H1 (cell line): ENCODE measurements at regions not wholly inside any gene's neighbourhood (a gene's known extent, or its start where the extent isn't known, plus 50 kb on each side); places are given as distances from the start of the nearest gene placed in this dataset.

Source experiments
- CTCF ChIA-PET: fragments of 300-600 bp; sonication (Branson Sonifier 250); formaldehyde crosslinking; loops from one replicate; lab custom pipeline; 2021; ENCODE audit not compliant: partially characterized antibody; lab: Charles Lee
- POLR2A ChIA-PET: fragments of 300-600 bp; sonication (Branson Sonifier 250); formaldehyde crosslinking; loops from one replicate; lab custom pipeline; 2021; ENCODE audit warnings: inconsistent platforms; ENCODE audit not compliant: partially characterized antibody; lab: Charles Lee
- DNase-seq, 2 experiments: peaks; one replicate each; pipeline versions ENCODE4 v3.0.0 to v3.0.0-alpha.2; 2010 to 2022; ENCODE audit warnings: low spot score in 2 of 2, low read depth in 1 of 2, mixed read lengths in 1 of 2
- FAIRE-seq: peaks from 2 replicates; lab custom pipeline; 2011; peaks lifted over from hg19 to GRCh38; lab: Jason Lieb, UNC
- H2AFZ ChIP-seq: 2 replicates; pipeline ENCODE4 v1.8.1; 2012; ENCODE audit warnings: low read length, inconsistent platforms
- H2AK5ac ChIP-seq: 2 replicates; pipeline ENCODE4 v1.6.1; 2013; ENCODE audit warnings: low read depth, low read length
- H2BK120ac ChIP-seq: replicated peaks from 2 replicates; pipeline ENCODE3; 2013; ENCODE audit warnings: low read depth, low read length, inconsistent platforms
- H2BK12ac ChIP-seq: 2 replicates; pipeline ENCODE4 v1.6.1; 2013; ENCODE audit warnings: low read depth, low read length
- H2BK15ac ChIP-seq: 2 replicates; pipeline ENCODE4 v1.6.1; 2013; ENCODE audit warnings: low read length
- H2BK20ac ChIP-seq: 2 replicates; pipeline ENCODE4 v1.6.1; 2013; ENCODE audit warnings: low read length
- H2BK5ac ChIP-seq: 2 replicates; pipeline ENCODE4 v1.6.1; 2013; ENCODE audit warnings: low read depth, low read length
- H3K14ac ChIP-seq: 2 replicates; pipeline ENCODE4 v1.6.1; 2013; ENCODE audit warnings: inconsistent platforms; ENCODE audit not compliant: insufficient read length
- H3K18ac ChIP-seq: 2 replicates; pipeline ENCODE4 v1.6.1; 2013; ENCODE audit warnings: low read length; ENCODE audit errors: extremely low read depth
- H3K23ac ChIP-seq: 2 replicates; pipeline ENCODE4 v1.6.1; 2013; ENCODE audit warnings: inconsistent platforms; ENCODE audit not compliant: insufficient read length
- H3K23me2 ChIP-seq: 2 replicates; pipeline ENCODE4 v1.6.1; 2013; ENCODE audit warnings: low read depth, low read length
- H3K27ac ChIP-seq: 2 replicates; pipeline ENCODE4 v1.6.1; 2011; ENCODE audit warnings: low read depth, low read length, inconsistent platforms
- H3K27me3 ChIP-seq, 4 experiments: replicated peaks in 1 of 4; 1 replicate in 1 of 4; 2 replicates in 3 of 4; pipeline versions ENCODE4 v1.6.1 to v1.8.1; 2011 to 2013; ENCODE audit warnings: low read length in 3 of 4, mild to moderate bottlenecking in 3 of 4, inconsistent platforms in 2 of 4, mixed read lengths in 2 of 4, moderate library complexity in 1 of 4; ENCODE audit not compliant: control insufficient read depth in 3 of 4, insufficient read depth in 3 of 4; ENCODE audit errors: extremely low read depth in 1 of 4
- H3K36me3 ChIP-seq, 4 experiments: 2 replicates each; pipeline versions ENCODE4 v1.6.1 to v1.8.1; 2011 to 2013; ENCODE audit warnings: mild to moderate bottlenecking in 4 of 4, low read length in 3 of 4, moderate library complexity in 2 of 4, control low read depth in 1 of 4, inconsistent platforms in 1 of 4; ENCODE audit not compliant: insufficient read depth in 4 of 4, control insufficient read depth in 2 of 4
- H3K4ac ChIP-seq: replicated peaks from 2 replicates; pipeline ENCODE3; 2013; ENCODE audit warnings: low read length, low read depth, mixed read lengths, inconsistent platforms; ENCODE audit not compliant: insufficient read length
- H3K4me1 ChIP-seq, 4 experiments: replicated peaks in 1 of 4; 1 replicate in 1 of 4; 2 replicates in 3 of 4; pipeline versions ENCODE4 v1.6.1 to v1.8.1; 2011 to 2013; ENCODE audit warnings: low read length in 3 of 4, inconsistent platforms in 2 of 4, mixed read lengths in 1 of 4; ENCODE audit not compliant: insufficient read depth in 4 of 4, control insufficient read depth in 3 of 4
- H3K4me2 ChIP-seq, 2 experiments: 2 replicates each; pipeline versions ENCODE4 v1.6.1 to v1.8.1; 2011 to 2013; ENCODE audit warnings: low read depth in 2 of 2, low read length in 2 of 2, control low read depth in 1 of 2, inconsistent platforms in 1 of 2, mild to moderate bottlenecking in 1 of 2; ENCODE audit not compliant: insufficient read depth in 1 of 2
- H3K4me3 ChIP-seq, 4 experiments: fragments of 200-600, 300-600 bp in 1 of 4; sonication (generic), shearing (Covaris generic), sonication (Bioruptor Twin) in 1 of 4; 2 replicates each; pipeline versions ENCODE4 v1.5.1 to v1.8.1; 2011 to 2016; ENCODE audit warnings: low read length in 4 of 4, low read depth in 3 of 4, control low read depth in 2 of 4, inconsistent platforms in 2 of 4, mild to moderate bottlenecking in 2 of 4, mixed read lengths in 1 of 4, moderate library complexity in 1 of 4; ENCODE audit not compliant: insufficient read depth in 2 of 4; ENCODE audit errors: extremely low read depth in 1 of 4
- H3K56ac ChIP-seq: replicated peaks from 2 replicates; pipeline ENCODE3; 2013; ENCODE audit warnings: low read depth, mild to moderate bottlenecking, mixed read lengths, low read length, inconsistent platforms; ENCODE audit not compliant: insufficient read length
- H3K79me1 ChIP-seq: 2 replicates; pipeline ENCODE4 v1.6.1; 2013; ENCODE audit warnings: low read depth, low read length, control low read depth
- H3K79me2 ChIP-seq, 2 experiments: 2 replicates each; pipeline versions ENCODE4 v1.6.1 to v1.8.1; 2012 to 2013; ENCODE audit warnings: low read length in 2 of 2, mild to moderate bottlenecking in 2 of 2, inconsistent platforms in 1 of 2; ENCODE audit not compliant: insufficient read depth in 2 of 2, control insufficient read depth in 1 of 2
- H3K9ac ChIP-seq, 4 experiments: replicated peaks in 1 of 4; 1 replicate in 1 of 4; 2 replicates in 3 of 4; pipeline versions ENCODE4 v1.6.1 to v1.8.1; 2011 to 2013; ENCODE audit warnings: low read depth in 3 of 4, low read length in 3 of 4, control low read depth in 2 of 4, mild to moderate bottlenecking in 2 of 4, moderate library complexity in 2 of 4, inconsistent platforms in 1 of 4; ENCODE audit errors: extremely low read depth in 1 of 4
- H3K9me3 ChIP-seq, 2 experiments: 2 replicates each; pipeline versions ENCODE4 v1.6.1 to v1.8.1; 2012 to 2013; ENCODE audit warnings: mild to moderate bottlenecking in 2 of 2, moderate library complexity in 2 of 2, control low read depth in 1 of 2, inconsistent platforms in 1 of 2, low read depth in 1 of 2, low read length in 1 of 2, mixed read lengths in 1 of 2; ENCODE audit not compliant: insufficient read depth in 2 of 2
- H4K20me1 ChIP-seq, 2 experiments: replicated peaks in 1 of 2; 2 replicates each; pipeline versions ENCODE3 to v1.8.1; 2011 to 2013; ENCODE audit warnings: inconsistent platforms in 2 of 2, low read length in 2 of 2, mild to moderate bottlenecking in 1 of 2; ENCODE audit not compliant: insufficient read depth in 2 of 2, control insufficient read depth in 1 of 2
- H4K5ac ChIP-seq: 2 replicates; pipeline ENCODE4 v1.6.1; 2013; ENCODE audit warnings: low read length, low read depth, mixed read lengths, inconsistent platforms; ENCODE audit not compliant: insufficient read length
- H4K8ac ChIP-seq: 2 replicates; pipeline ENCODE4 v1.8.0; 2013; ENCODE audit warnings: mild to moderate bottlenecking, moderate library complexity, low read length, inconsistent platforms; ENCODE audit not compliant: insufficient read depth; ENCODE audit errors: extremely low read depth
- H4K91ac ChIP-seq: replicated peaks from 2 replicates; pipeline ENCODE3; 2013; ENCODE audit warnings: low read length, mixed read lengths, inconsistent platforms; ENCODE audit not compliant: insufficient read length
- MAX ChIP-seq: IDR thresholded peaks from 2 replicates; pipeline ENCODE4 v1.6.1; 2012; ENCODE audit warnings: inconsistent platforms
- POU5F1 ChIP-seq: IDR thresholded peaks from 2 replicates; pipeline ENCODE4 v1.6.1; 2011; ENCODE audit warnings: low read depth, mild to moderate bottlenecking, low read length, moderate library complexity
- SP2 ChIP-seq: IDR thresholded peaks from 2 replicates; pipeline ENCODE4 v1.6.1; 2012; ENCODE audit warnings: mild to moderate bottlenecking, low read length, inconsistent platforms
- WGBS, 2 experiments: shearing (Covaris generic) in 1 of 2; methylation state at CpG; one replicate each; pipeline versions ENCODE4 v1.1.6 to v1.1.7; 2013 to 2015; ENCODE audit warnings: low lambda C conversion rate in 2 of 2, mixed read lengths in 2 of 2, inconsistent platforms in 1 of 2, low coverage in 1 of 2, missing lambda C conversion rate in 1 of 2; ENCODE audit not compliant: insufficient replicate concordance in 2 of 2, insufficient coverage in 1 of 2, insufficient read length in 1 of 2; ENCODE audit errors: extremely low coverage in 1 of 2, missing lambda C conversion rate in 1 of 2; 5-methylcytosine and 5-hydroxymethylcytosine counted together

GRCh38 chr13:34869696-34870095 is 72.4 kb upstream of the NBEA start:
- TF ChIP-seq SP2 (no peak), POU5F1 (no peak), MAX (peak; percentile 76)
- H2BK12ac ChIP-seq: peak overlapping the region; percentile 42; the same call in 1 of the 2 replicates
- H3K56ac ChIP-seq: no peak overlapping the region
- no peak overlapping the region for H2BK120ac ChIP-seq
- H3K4ac ChIP-seq: no peak overlapping the region
- no peak overlapping the region for H4K8ac ChIP-seq
- no peaks in the 10 kb centered on the region for H3K79me2 ChIP-seq
- no peaks in the 10 kb centered on the region for H4K20me1 ChIP-seq
- H3K23me2 ChIP-seq: no peaks in the 10 kb centered on the region
- no peak overlapping the region for H2BK20ac ChIP-seq
- CTCF ChIA-PET: no interaction called here
- no peaks in the 10 kb centered on the region for H3K36me3 ChIP-seq
- no peaks in the 10 kb centered on the region for H3K79me1 ChIP-seq
- no peaks in the 10 kb centered on the region for H3K27me3 ChIP-seq
- H3K4me2 ChIP-seq: no peak overlapping the region
- no peak overlapping the region for H2AK5ac ChIP-seq
- no peak for FAIRE-seq
- no peak overlapping the region for H4K5ac ChIP-seq
- H3K14ac ChIP-seq: no peak overlapping the region
- H3K18ac ChIP-seq: no peak overlapping the region; the same call in 1 of the 2 replicates
- H4K91ac ChIP-seq: no peak overlapping the region
- H3K9me3 ChIP-seq: no peaks in the 10 kb centered on the region
- H2AFZ ChIP-seq: peak overlapping the region; percentile 70; the same call in 1 of the 2 replicates
- H3K27ac ChIP-seq: no peak overlapping the region
- no peak overlapping the region for H3K23ac ChIP-seq
- no peak overlapping the region for H3K9ac ChIP-seq
- H3K4me3 ChIP-seq: no peak overlapping the region
- H3K4me1 ChIP-seq: peaks cover 0 to 13% (median 8%) of the 10 kb centered on the region in 4 experiments; a peak in 6 of 7 replicates
- H2BK5ac ChIP-seq: no peak overlapping the region
- 46% methylated on average over 2 of the region's 2 CpGs; no CpG with 5 or more reads in 1 of the 2 experiments for WGBS, 2 experiments
- POLR2A ChIA-PET: no interaction called here
- no peak for DNase-seq
- no peak overlapping the region for H2BK15ac ChIP-seq
